Heart right ventricle (tissue), 16 donors: ENCODE measurements at regions not wholly inside any gene's neighbourhood (a gene's known extent, or its start where the extent isn't known, plus 50 kb on each side); places are given as distances from the start of the nearest gene placed in this dataset.
"Not testable (repeated sequence)": the region's sequence is repeated elsewhere in the genome, so short reads cannot be mapped to it uniquely, and the experiment has no call there.

ENCODE experiments used
- ATAC-seq, 8 donors: fragments of 200-7000 bp; cut with Tn5 transposase; one replicate each; pipeline ENCODE4 v1.9.1; 2020; ENCODE audit warnings: mild to moderate bottlenecking in 8 of 8, moderate library complexity in 8 of 8, moderate number of reproducible peaks in 1 of 8
- DNase-seq, 2 donors: peaks; one replicate each; pipeline ENCODE4 v3.0.0-alpha.2; 2020
- H3K27ac ChIP-seq, 10 donors: fragments of 200-600 bp; sonication (generic) in 2 of 10; one replicate each; pipeline versions ENCODE4 v1.5.0 to v1.8.0; 2020 to 2022; ENCODE audit warnings: mild to moderate bottlenecking in 3 of 10
- H3K27me3 ChIP-seq, 7 donors: fragments of 200-600 bp; one replicate each; pipeline ENCODE4 v1.8.0; 2021 to 2022; ENCODE audit warnings: mild to moderate bottlenecking in 2 of 7
- H3K36me3 ChIP-seq, 9 donors: fragments of 200-600 bp; sonication (generic) in 1 of 9; one replicate each; pipeline versions ENCODE4 v1.5.0 to v1.8.0; 2020 to 2022; ENCODE audit warnings: mild to moderate bottlenecking in 2 of 9
- H3K4me1 ChIP-seq, 9 donors: fragments of 200-600 bp; sonication (generic) in 1 of 9; one replicate each; pipeline versions ENCODE4 v1.5.0 to v1.8.0; 2020 to 2022; ENCODE audit warnings: mild to moderate bottlenecking in 4 of 9
- H3K4me3 ChIP-seq, 10 donors: fragments of 200-600 bp; sonication (generic) in 2 of 10; one replicate each; pipeline versions ENCODE4 v1.5.0 to v1.8.0; 2020 to 2022; ENCODE audit warnings: mild to moderate bottlenecking in 7 of 10, moderate library complexity in 2 of 10
- H3K9me3 ChIP-seq, 11 donors: fragments of 200-600 bp in 10 of 11; sonication (generic) in 2 of 11; one replicate each; pipeline versions ENCODE4 v1.5.0 to v1.8.0; 2013 to 2022; ENCODE audit warnings: mild to moderate bottlenecking in 2 of 11, control low read depth in 1 of 11, moderate library complexity in 1 of 11
- WGBS, 2 donors: extraction: QIAGEN DNeasy Blood & Tissue Kit; methylation state at CpG; one replicate each; pipeline ENCODE4 v1.1.7; 2013; ENCODE audit warnings: inconsistent platforms in 1 of 2; 5-methylcytosine and 5-hydroxymethylcytosine counted together
- intact Hi-C, 10 donors: fragments of 100-400 bp; cut with DNase I; formaldehyde crosslinking; loops; one replicate each; pipeline versions ENCODE4 v1.11.1 to v1.14.2; 2022
- TF ChIP-seq, protein P1 (sequence below), 9 donors: fragments of 200-600 bp; sonication (generic) in 2 of 9; IDR thresholded peaks; one replicate each; pipeline versions ENCODE4 v1.5.0 to v1.8.0; 2021 to 2022; ENCODE audit warnings: antibody characterized with exemption in 9 of 9, mild to moderate bottlenecking in 5 of 9, moderate library complexity in 1 of 9
- donor health status: Arrhythmogenic right ventricular cardiomyopathy.
- donor health status: ischemic (EF 13 %, LVEDD 7.1; RV severe dilation, severe dysfunction).
- donor health status: healthy with polysubstance abuse.
- donor health status: DM: no; HTN: yes; CAD: no.
- donor health status: DM: no; HTN: no; CAD: no.
- donor health status: ischemic (EF 25% LVEDD 6.9; RV normal size, moderate dysfunction).
- donor health status: ischemic (EF 25% LVEDD 5.7; RV mildly dilated, moderate dysfunction).
- donor health status: healthy.
- donor health status: DM: yes; HTN: yes; CAD: no.
- donor health status: Ischemic cardiomyopathy.
- donor health status: ischemic (EF 35%, LVEDD 5.7; RV mildly dilated, moderate dysfunction).
- donor health status: nonischemic (EF 11% LVEDD 7.7; RV severe dilation, severe dysfunction).
- donor health status: DM: yes; HTN: yes; CAD: no.
- donor health status: PGD.
- donor health status: ischemic (EF 29% LVEDD 5.4; RV normal size, mild dysfunction).
- donor health status: nonischemic (EF 23%, LVEDD 6.1; RV moderate dilation, normal function).

DNA sequence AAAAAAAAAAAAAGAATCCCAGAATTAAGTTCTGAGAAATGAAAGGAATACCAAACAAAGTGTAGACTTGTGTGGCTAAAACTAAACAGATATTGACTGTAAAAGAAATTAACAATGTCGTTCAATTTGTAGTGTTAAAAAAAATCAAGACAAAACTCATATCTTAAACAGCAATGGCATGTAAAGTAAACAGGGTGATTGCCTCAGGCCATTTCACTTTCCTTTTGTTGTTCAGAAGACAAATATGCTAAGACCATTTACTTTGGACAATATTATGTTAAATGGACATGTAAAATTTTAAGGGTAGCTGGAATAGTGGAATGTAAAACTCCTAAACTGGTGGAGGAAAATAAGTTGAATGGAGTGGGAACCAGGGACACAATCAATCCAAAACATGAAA, 139.1 kb downstream of the RTP4 start:
- ATAC-seq (no peak), DNase-seq (no peak)
- H3K27ac ChIP-seq: no peak overlapping the region
- intact Hi-C loops: no loop called here
- no peaks in the 10 kb centered on the region for H3K27me3 ChIP-seq
- H3K36me3 ChIP-seq: no peaks in the 10 kb centered on the region
- no peak overlapping the region for H3K4me3 ChIP-seq
- no peaks in the 10 kb centered on the region for H3K4me1 ChIP-seq
- TF ChIP-seq, protein P1, sequence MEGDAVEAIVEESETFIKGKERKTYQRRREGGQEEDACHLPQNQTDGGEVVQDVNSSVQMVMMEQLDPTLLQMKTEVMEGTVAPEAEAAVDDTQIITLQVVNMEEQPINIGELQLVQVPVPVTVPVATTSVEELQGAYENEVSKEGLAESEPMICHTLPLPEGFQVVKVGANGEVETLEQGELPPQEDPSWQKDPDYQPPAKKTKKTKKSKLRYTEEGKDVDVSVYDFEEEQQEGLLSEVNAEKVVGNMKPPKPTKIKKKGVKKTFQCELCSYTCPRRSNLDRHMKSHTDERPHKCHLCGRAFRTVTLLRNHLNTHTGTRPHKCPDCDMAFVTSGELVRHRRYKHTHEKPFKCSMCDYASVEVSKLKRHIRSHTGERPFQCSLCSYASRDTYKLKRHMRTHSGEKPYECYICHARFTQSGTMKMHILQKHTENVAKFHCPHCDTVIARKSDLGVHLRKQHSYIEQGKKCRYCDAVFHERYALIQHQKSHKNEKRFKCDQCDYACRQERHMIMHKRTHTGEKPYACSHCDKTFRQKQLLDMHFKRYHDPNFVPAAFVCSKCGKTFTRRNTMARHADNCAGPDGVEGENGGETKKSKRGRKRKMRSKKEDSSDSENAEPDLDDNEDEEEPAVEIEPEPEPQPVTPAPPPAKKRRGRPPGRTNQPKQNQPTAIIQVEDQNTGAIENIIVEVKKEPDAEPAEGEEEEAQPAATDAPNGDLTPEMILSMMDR (IDR thresholded peaks at IDR 0.05): no peak
- H3K9me3 ChIP-seq: peaks cover 0 to 5% (median 0%) of the 10 kb centered on the region in 11 donors
- WGBS, 2 donors: 73 to 90% methylated on average over 1 of the region's 1 CpG

DNA sequence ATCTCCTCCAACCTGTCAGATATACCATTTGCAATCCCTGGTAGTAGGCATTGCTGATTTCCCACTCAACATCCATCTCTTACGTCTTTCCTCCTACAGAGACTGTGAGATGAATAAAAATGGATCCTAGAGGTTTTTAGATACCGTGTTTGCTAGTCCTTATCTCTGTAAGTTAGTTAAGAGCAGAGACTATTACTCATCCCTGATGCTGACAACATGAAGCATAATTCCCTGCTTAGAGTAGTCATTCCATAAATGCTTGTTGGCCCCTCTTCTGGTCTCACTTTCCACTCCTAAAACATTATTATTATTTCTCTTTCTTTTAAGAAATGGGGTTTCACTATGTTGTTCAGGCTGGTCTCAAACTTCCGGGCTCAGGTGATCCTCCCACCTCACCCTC, 136.2 kb downstream of the RTP4 start:
- no peaks in the 10 kb centered on the region for H3K9me3 ChIP-seq
- TF ChIP-seq, protein P1 (IDR thresholded peaks at IDR 0.05): no peak
- H3K36me3 ChIP-seq: no peaks in the 10 kb centered on the region
- no peak overlapping the region for H3K4me3 ChIP-seq
- ATAC-seq: no peak
- DNase-seq: no peak
- WGBS, 2 donors: 68 to 71% methylated on average over 3 of the region's 3 CpGs
- no peaks in the 10 kb centered on the region for H3K27me3 ChIP-seq
- intact Hi-C loops: no loop called here
- no peaks in the 10 kb centered on the region for H3K4me1 ChIP-seq
- H3K27ac ChIP-seq: no peak overlapping the region

DNA sequence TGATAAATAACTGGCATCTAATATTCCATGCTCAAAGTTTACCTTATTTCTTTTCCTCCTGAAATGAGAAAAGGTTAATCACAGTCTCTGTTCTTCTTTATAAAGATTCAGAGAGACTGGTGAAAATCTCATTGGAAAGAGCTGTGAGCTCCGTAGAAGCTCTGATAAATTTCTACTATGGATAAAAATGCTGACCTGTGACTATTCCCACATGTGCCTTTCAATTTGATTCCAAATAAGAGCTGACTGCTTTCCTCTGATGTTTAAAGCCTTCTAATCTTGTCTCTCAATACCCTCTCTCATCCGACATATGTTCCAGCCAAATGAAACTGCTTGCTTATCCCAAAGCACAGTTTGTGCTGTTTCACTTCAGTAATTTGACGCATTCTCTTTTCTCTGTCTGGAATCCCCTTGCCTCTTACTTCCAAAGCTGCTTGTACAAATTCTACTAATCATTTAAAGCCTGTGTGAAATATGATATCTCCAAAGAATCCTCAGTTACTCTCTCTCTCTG, 130.1 kb downstream of the RTP4 start:
- Histone ChIP-seq H3K27ac (no peak overlapping the region), H3K9me3 (peaks cover 0 to 20% (median 0%) of the 10 kb centered on the region in 11 donors), H3K4me3 (no peak overlapping the region), H3K36me3 (no peaks in the 10 kb centered on the region), H3K27me3 (peaks cover 0 to 6% (median 0%) of the 10 kb centered on the region in 7 donors), H3K4me1 (no peaks in the 10 kb centered on the region)
- ATAC-seq (peak in 1 of 8 donors; percentile 76), DNase-seq (no peak)
- WGBS, 2 donors: 64 to 65% methylated on average over 3 of the region's 3 CpGs
- TF ChIP-seq, protein P1 (IDR thresholded peaks at IDR 0.05): no peak
- intact Hi-C loops: no loop called here

DNA sequence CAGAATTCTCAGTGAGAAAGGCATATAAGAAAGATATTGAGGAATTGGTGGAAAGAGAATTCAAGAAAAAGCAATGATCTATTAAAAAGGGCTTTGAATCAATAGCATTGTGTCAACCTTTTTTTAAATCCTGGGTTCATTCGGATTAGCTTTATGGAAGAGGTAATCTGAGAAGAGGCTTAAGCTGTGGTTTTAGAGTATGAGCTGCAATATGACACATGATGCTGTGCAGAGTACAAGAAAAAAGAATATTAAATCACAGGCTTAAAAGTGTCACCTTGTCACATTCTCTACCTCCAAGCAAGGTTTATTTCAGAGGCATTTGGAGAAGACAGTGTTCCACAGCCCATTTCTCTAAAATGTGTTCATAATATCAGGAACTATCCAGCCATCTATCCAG, 128.9 kb downstream of the RTP4 start:
- no peak overlapping the region for H3K27ac ChIP-seq
- intact Hi-C loops: no loop called here
- TF ChIP-seq, protein P1 (IDR thresholded peaks at IDR 0.05): no peak
- H3K9me3 ChIP-seq: peaks cover 0 to 29% (median 0%) of the 10 kb centered on the region in 11 donors
- no peaks in the 10 kb centered on the region for H3K4me1 ChIP-seq
- H3K4me3 ChIP-seq: no peak overlapping the region
- H3K36me3 ChIP-seq: no peaks in the 10 kb centered on the region
- peaks cover 0 to 6% (median 0%) of the 10 kb centered on the region in 7 donors for H3K27me3 ChIP-seq
- DNase-seq (no peak), ATAC-seq (no peak)
- 89 to 98% methylated on average over 1 of the region's 1 CpG for WGBS, 2 donors

DNA sequence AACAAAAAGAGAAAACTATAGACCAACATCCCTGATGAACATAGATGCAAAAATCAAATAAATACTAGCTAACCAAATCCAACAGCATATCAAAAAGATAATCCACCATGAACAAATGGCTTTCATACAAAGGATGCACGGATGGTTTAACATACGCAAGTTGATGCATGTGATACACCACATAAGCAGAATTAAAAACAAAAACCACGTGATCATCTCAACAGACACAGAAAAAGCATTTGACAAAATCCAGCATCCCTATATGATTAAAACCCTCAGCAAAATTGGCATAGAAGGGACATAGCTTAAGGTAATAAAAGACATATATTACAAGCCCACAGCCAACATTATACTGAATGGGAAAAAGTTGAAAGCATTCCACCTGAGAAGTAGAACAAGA, 125.9 kb downstream of the RTP4 start:
- H3K4me1 ChIP-seq, H3K27ac ChIP-seq, H3K27me3 ChIP-seq, H3K36me3 ChIP-seq, H3K4me3 ChIP-seq, intact Hi-C loops, DNase-seq, ATAC-seq: not testable (repeated sequence)
- 86 to 92% methylated on average over 3 of the region's 3 CpGs for WGBS, 2 donors
- H3K9me3 ChIP-seq: peaks cover 0 to 36% (median 0%) of the 10 kb centered on the region in 11 donors
